SK-N-MC (cell line): ENCODE measurements at regions not wholly inside any gene's neighbourhood (a gene's known extent, or its start where the extent isn't known, plus 50 kb on each side); places are given as distances from the start of the nearest gene placed in this dataset.

Experiments used
- EZH2 ChIP-seq: fragments of 200-600 bp; sonication (generic); IDR thresholded peaks from one replicate; pipeline ENCODE4 v1.6.1; 2017; ENCODE audit warnings: antibody characterized with exemption
- POLR2AphosphoS5 ChIP-seq: IDR thresholded peaks from 2 replicates; pipeline ENCODE4 v1.6.1; 2012; ENCODE audit warnings: mild to moderate bottlenecking, low read depth, low read length, borderline replicate concordance

- no peak for TF ChIP-seq EZH2
- TF ChIP-seq POLR2AphosphoS5: no peak
Observed at GRCh38 chr3:157776861-157777260, 273.6 kb upstream of the VEPH1 start.
